AG10803 (cell line): ENCODE measurements at regions not wholly inside any gene's neighbourhood (a gene's known extent, or its start where the extent isn't known, plus 50 kb on each side); places are given as distances from the start of the nearest gene placed in this dataset.

Source experiments
- DNase-seq: peaks from one replicate; pipeline ENCODE4 v3.0.0; 2010; ENCODE audit warnings: low read depth
- H3K4me3 ChIP-seq: 2 replicates; pipeline ENCODE4 v1.5.1; 2011; ENCODE audit warnings: mild to moderate bottlenecking, low read length, control low read depth
- TF ChIP-seq, protein P1 (sequence below): conservative IDR thresholded peaks from 2 replicates; pipeline ENCODE4 v1.5.1; 2011; ENCODE audit warnings: mild to moderate bottlenecking, low read length, control low read depth, inconsistent platforms

- no peak for DNase-seq
Observed at GRCh38 chr18:37674570-37674969, 109.0 kb upstream of the CELF4 start.

GRCh38 chr18:37673671-37674070, 108.1 kb upstream of the CELF4 start:
- no peak overlapping the region for H3K4me3 ChIP-seq
- TF ChIP-seq, protein P1, sequence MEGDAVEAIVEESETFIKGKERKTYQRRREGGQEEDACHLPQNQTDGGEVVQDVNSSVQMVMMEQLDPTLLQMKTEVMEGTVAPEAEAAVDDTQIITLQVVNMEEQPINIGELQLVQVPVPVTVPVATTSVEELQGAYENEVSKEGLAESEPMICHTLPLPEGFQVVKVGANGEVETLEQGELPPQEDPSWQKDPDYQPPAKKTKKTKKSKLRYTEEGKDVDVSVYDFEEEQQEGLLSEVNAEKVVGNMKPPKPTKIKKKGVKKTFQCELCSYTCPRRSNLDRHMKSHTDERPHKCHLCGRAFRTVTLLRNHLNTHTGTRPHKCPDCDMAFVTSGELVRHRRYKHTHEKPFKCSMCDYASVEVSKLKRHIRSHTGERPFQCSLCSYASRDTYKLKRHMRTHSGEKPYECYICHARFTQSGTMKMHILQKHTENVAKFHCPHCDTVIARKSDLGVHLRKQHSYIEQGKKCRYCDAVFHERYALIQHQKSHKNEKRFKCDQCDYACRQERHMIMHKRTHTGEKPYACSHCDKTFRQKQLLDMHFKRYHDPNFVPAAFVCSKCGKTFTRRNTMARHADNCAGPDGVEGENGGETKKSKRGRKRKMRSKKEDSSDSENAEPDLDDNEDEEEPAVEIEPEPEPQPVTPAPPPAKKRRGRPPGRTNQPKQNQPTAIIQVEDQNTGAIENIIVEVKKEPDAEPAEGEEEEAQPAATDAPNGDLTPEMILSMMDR, result no peak
- DNase-seq, result no peak

More at GRCh38 chr18:37674570-37674969, 109.0 kb upstream of the CELF4 start:
- TF ChIP-seq, protein P1, result no peak
- no peak overlapping the region for H3K4me3 ChIP-seq

DNA sequence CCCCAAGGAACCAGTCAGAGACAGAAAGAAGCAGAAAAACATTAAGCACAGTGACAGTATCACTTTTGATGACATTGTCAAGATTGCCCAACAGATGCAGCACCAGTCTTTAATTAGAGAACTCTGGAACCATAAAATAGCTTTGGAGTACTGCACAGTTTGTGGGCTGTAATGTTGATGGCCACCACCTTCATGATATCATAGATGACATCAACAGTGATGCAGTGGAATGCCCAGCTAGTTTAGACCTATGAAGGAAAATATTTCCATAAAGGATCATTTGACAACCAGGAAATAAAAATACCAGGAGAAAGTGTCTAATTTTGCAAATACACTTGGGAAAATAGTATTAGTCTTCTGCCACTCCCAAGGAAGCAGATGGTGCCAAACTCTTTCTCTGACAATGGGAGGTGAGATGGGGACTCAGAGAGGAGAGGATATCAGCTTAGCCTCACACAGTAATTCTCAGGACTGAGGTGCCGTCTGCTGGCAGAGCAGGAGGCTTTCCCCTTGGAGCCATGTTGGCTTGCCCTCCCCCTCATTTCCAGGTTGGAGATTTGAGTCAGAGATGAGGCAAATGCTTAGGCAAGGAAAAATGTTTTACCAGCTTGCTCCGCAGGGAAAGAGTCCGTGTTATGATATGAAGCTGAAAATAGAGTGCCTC, 107.5 kb upstream of the CELF4 start:
- H3K4me3 ChIP-seq, result no peak overlapping the region
- no peak for DNase-seq
- TF ChIP-seq, protein P1, result no peak

DNA sequence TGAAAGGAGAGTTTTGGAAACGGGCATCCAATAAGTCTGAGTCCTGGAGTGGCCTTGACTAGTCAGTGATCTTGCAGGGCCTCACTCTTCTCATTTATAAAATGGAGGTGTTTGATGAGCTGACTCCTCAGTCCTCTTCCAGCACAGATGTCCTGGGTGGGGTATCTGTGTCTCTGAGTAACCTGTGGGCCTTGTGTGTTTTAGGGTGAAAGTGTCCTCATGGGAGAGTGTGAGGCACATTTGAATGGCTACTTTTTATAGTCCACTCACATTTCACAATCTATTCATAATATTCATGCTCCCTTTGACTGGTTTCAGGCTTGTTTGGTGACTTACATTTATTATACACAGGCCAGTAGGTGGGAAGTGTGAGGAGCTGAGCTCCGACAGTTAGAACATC, 106.4 kb upstream of the CELF4 start:
- TF ChIP-seq, protein P1, result no peak
- no peak for DNase-seq
- H3K4me3 ChIP-seq, result no peak overlapping the region

DNA sequence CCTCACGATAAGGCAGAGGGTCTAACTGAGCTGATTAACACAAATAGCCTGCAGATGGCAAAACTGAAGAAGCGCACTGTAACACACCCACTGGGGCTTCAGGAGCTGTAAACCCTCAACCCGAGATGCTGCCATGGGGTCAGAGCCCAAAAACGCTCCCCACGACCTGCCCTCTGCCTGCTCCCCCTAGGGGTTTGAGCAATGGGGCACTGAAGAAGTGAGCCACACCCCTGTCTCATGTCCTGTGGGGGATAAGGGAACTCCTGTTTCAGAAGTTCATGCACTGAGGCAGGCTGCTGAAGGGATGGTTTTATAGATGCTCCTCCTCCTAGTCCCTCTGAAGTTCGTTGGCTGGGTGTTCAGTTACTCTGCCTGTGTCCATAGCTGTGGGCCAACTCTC, 105.9 kb upstream of the CELF4 start:
- H3K4me3 ChIP-seq, result no peak overlapping the region
- no peak for DNase-seq
- TF ChIP-seq, protein P1, result no peak

- DNase-seq, result no peak
- TF ChIP-seq, protein P1, result no peak
- H3K4me3 ChIP-seq, result no peak overlapping the region
Observed at GRCh38 chr18:37671119-37671518, 105.5 kb upstream of the CELF4 start.

DNA sequence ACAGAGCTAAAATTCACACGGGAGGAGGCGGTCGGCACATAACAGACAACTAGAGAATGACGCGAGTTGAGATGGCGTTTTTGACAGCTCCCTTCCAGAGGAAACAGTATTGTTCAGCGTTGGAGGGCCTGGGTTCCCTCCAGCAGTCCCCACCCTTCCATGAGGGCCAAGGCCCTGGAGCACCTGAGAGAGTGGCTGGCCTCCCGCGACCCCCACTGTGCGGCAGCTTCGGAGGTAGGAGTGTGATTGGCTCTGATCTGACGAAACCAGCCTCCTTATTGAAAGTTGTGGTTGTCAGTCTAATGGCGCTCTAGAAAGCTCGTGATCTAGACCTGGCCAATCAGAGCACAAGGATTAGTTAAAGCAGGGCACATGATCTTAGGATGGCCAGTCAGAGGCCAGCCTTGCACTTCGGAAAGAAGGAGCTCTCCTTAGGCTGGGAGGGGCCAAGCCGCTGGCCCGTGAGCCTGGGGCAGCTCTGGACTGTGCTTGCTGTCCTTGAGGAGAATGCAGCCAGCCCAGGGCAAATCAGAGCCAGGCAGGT, 104.5 kb upstream of the CELF4 start:
- no peak overlapping the region for H3K4me3 ChIP-seq
- TF ChIP-seq, protein P1, result no peak
- no peak for DNase-seq
